DOHH2 (cell line): ENCODE measurements at regions not wholly inside any gene's neighbourhood (a gene's known extent, or its start where the extent isn't known, plus 50 kb on each side); places are given as distances from the start of the nearest gene placed in this dataset.

Experiments
- CTCF ChIP-seq: fragments of 200-600 bp; sonication (generic); IDR thresholded peaks from one replicate; pipeline ENCODE4 v1.5.1; 2014; ENCODE audit warnings: antibody characterized with exemption, mild to moderate bottlenecking, low read depth, low read length; ENCODE audit not compliant: poor library complexity, severe bottlenecking
- EZH2phosphoT487 ChIP-seq: fragments of 200-600 bp; sonication (generic); IDR thresholded peaks from 2 replicates; pipeline ENCODE4 v1.6.1; 2017; ENCODE audit warnings: borderline replicate concordance, mild to moderate bottlenecking, antibody characterized with exemption, low read length, moderate library complexity, mixed read lengths

- TF ChIP-seq CTCF: no peak
- no peak for TF ChIP-seq EZH2phosphoT487
These were observed 55.9 kb upstream of the C5orf58 start for GRCh38 chr5:170176916-170177315.
